ENCODE measurements at regions not wholly inside any gene's neighbourhood (a gene's known extent, or its start where the extent isn't known, plus 50 kb on each side); places are given as distances from the start of the nearest gene placed in this dataset.

GRCh38 chrX:45347877-45348276 lies 147.2 kb upstream of the DIPK2B start:
- DNase-seq (ENCODE audit: low read depth in 2 of 2, low spot score in 1 of 2) = no peak

GRCh38 chrX:45344594-45344993 lies 143.9 kb upstream of the DIPK2B start:
- DNase-seq (ENCODE audit: low read depth in 2 of 2, low spot score in 1 of 2) = no peak

GRCh38 chrX:45329217-45329616 lies 128.5 kb upstream of the DIPK2B start:
- no peak for DNase-seq (ENCODE audit: low read depth in 2 of 2, low spot score in 1 of 2)

GRCh38 chrX:45324941-45325340 lies 124.3 kb upstream of the DIPK2B start:
- DNase-seq (ENCODE audit: low read depth in 2 of 2, low spot score in 1 of 2) = no peak

GRCh38 chrX:45323387-45323786 lies 122.7 kb upstream of the DIPK2B start:
- DNase-seq (ENCODE audit: low read depth in 2 of 2, low spot score in 1 of 2) = no peak

- no peak for DNase-seq (ENCODE audit: low read depth in 2 of 2, low spot score in 1 of 2)
Observed at GRCh38 chrX:45322820-45323219, 122.1 kb upstream of the DIPK2B start.

- no peak for DNase-seq (ENCODE audit: low read depth in 2 of 2, low spot score in 1 of 2)
Observed at GRCh38 chrX:45322382-45322781, 121.7 kb upstream of the DIPK2B start.

- no peak for DNase-seq (ENCODE audit: low read depth in 2 of 2, low spot score in 1 of 2)
Observed at GRCh38 chrX:45320191-45320590, 119.5 kb upstream of the DIPK2B start.

GRCh38 chrX:45309801-45310200 lies 109.1 kb upstream of the DIPK2B start:
- no peak for DNase-seq (ENCODE audit: low read depth in 2 of 2, low spot score in 1 of 2)

GRCh38 chrX:45309096-45309495 lies 108.4 kb upstream of the DIPK2B start:
- no peak for DNase-seq (ENCODE audit: low read depth in 2 of 2, low spot score in 1 of 2)

GRCh38 chrX:45306794-45307193 lies 106.1 kb upstream of the DIPK2B start:
- DNase-seq (ENCODE audit: low read depth in 2 of 2, low spot score in 1 of 2) = no peak

GRCh38 chrX:45300638-45301037 lies 100.0 kb upstream of the DIPK2B start:
- DNase-seq (ENCODE audit: low read depth in 2 of 2, low spot score in 1 of 2) = no peak

GRCh38 chrX:45295259-45295986 lies 94.7 kb upstream of the DIPK2B start:
- DNase-seq (ENCODE audit: low read depth in 2 of 2, low spot score in 1 of 2) = no peak

GRCh38 chrX:45274576-45274975 lies 73.9 kb upstream of the DIPK2B start:
- no peak for DNase-seq (ENCODE audit: low read depth in 2 of 2, low spot score in 1 of 2)

- no peak for DNase-seq (ENCODE audit: low read depth in 2 of 2, low spot score in 1 of 2)
Observed at GRCh38 chrX:45267007-45267406, 66.3 kb upstream of the DIPK2B start.

- no peak for DNase-seq (ENCODE audit: low read depth in 2 of 2, low spot score in 1 of 2)
Observed at GRCh38 chrX:45266456-45266855, 65.8 kb upstream of the DIPK2B start.

- no peak for DNase-seq (ENCODE audit: low read depth in 2 of 2, low spot score in 1 of 2)
Observed at GRCh38 chrX:45264865-45265264, 64.2 kb upstream of the DIPK2B start.

GRCh38 chrX:45261471-45261870 lies 60.8 kb upstream of the DIPK2B start:
- DNase-seq (ENCODE audit: low read depth in 2 of 2, low spot score in 1 of 2) = no peak

GRCh38 chrX:45261005-45261404 lies 60.3 kb upstream of the DIPK2B start:
- no peak for DNase-seq (ENCODE audit: low read depth in 2 of 2, low spot score in 1 of 2)

GRCh38 chrX:45258731-45259402 lies 58.2 kb upstream of the DIPK2B start:
- no peak for DNase-seq (ENCODE audit: low read depth in 2 of 2, low spot score in 1 of 2)
